H1 (cell line): ENCODE measurements at regions not wholly inside any gene's neighbourhood (a gene's known extent, or its start where the extent isn't known, plus 50 kb on each side); places are given as distances from the start of the nearest gene placed in this dataset.

Source experiments
- NANOG ChIP-seq: IDR thresholded peaks from 2 replicates; pipeline ENCODE4 v1.6.1; 2011; ENCODE audit warnings: low read length, low read depth, mild to moderate bottlenecking, inconsistent platforms; ENCODE audit not compliant: insufficient read depth, poor library complexity, severe bottlenecking
- RBBP5 ChIP-seq: IDR thresholded peaks from 2 replicates; pipeline ENCODE4 v1.7.1; 2012; ENCODE audit warnings: low read depth, mild to moderate bottlenecking, inconsistent platforms, low read length, moderate library complexity, borderline replicate concordance
- SUZ12 ChIP-seq: fragments of 200-600 bp; sonication (generic); IDR thresholded peaks from 2 replicates; pipeline ENCODE4 v1.6.1; 2012; ENCODE audit warnings: mild to moderate bottlenecking, inconsistent platforms, low read length, moderate library complexity, mixed read lengths
- TF ChIP-seq, protein P1 (sequence below): IDR thresholded peaks from 2 replicates; pipeline ENCODE4 v1.6.1; 2012; ENCODE audit warnings: inconsistent platforms
- TF ChIP-seq, protein P2 (sequence below): IDR thresholded peaks from 2 replicates; pipeline ENCODE4 v1.6.1; 2012; ENCODE audit warnings: low read length, inconsistent platforms

DNA sequence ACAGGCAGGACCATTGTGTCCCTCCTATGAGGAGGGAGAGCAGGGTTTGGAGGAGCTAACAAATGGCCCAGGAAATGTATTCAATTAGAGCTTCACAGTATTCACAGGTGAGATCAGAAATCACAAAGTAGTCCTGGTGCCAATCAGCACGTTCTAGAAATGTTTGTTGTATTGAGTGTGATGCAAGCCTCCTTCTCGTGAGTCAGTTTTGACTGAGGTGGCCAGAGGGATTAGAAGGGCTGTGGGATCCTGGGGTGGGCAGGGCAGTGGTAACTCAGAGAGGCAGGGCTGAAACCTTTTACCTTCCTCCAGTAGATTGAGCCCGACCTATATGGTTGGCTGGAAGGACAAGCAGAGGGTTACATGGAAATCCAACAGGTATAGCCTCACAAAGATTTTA, 95.0 kb downstream of the BOD1L2 start (continued):
- TF ChIP-seq, protein P1, sequence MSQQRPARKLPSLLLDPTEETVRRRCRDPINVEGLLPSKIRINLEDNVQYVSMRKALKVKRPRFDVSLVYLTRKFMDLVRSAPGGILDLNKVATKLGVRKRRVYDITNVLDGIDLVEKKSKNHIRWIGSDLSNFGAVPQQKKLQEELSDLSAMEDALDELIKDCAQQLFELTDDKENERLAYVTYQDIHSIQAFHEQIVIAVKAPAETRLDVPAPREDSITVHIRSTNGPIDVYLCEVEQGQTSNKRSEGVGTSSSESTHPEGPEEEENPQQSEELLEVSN, result no peak
- TF ChIP-seq NANOG, result no peak
- no peak for TF ChIP-seq SUZ12
- no peak for TF ChIP-seq RBBP5
- TF ChIP-seq, protein P2, sequence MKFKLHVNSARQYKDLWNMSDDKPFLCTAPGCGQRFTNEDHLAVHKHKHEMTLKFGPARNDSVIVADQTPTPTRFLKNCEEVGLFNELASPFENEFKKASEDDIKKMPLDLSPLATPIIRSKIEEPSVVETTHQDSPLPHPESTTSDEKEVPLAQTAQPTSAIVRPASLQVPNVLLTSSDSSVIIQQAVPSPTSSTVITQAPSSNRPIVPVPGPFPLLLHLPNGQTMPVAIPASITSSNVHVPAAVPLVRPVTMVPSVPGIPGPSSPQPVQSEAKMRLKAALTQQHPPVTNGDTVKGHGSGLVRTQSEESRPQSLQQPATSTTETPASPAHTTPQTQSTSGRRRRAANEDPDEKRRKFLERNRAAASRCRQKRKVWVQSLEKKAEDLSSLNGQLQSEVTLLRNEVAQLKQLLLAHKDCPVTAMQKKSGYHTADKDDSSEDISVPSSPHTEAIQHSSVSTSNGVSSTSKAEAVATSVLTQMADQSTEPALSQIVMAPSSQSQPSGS, result no peak
- TF ChIP-seq, all 59 proteins: peak for 0
